Heart left ventricle (tissue), 13 donors: ENCODE measurements at regions not wholly inside any gene's neighbourhood (a gene's known extent, or its start where the extent isn't known, plus 50 kb on each side); places are given as distances from the start of the nearest gene placed in this dataset.

Source experiments
- CTCF ChIP-seq, 12 donors: fragments of 200-600 bp; sonication (generic) in 4 of 12; IDR thresholded peaks; one replicate each; pipeline versions ENCODE4 v1.5.0 to v1.8.0; 2018 to 2022; ENCODE audit warnings: antibody characterized with exemption in 12 of 12, mild to moderate bottlenecking in 5 of 12
- POLR2A ChIP-seq, 2 donors: fragments of 450-650 bp; IDR thresholded peaks; one replicate each; pipeline ENCODE4 v1.6.1; 2017; ENCODE audit warnings: antibody characterized with exemption in 2 of 2, mild to moderate bottlenecking in 2 of 2, moderate library complexity in 2 of 2
- donor health status: ischemic (EF 13 %, LVEDD 7.1; RV severe dilation, severe dysfunction).
- donor health status: DM: no; HTN: yes; CAD: no.
- donor health status: DM: no; HTN: no; CAD: no.
- donor health status: ischemic (EF 25% LVEDD 6.9; RV normal size, moderate dysfunction).
- donor health status: ischemic (EF 25% LVEDD 5.7; RV mildly dilated, moderate dysfunction).
- donor health status: ischemic (EF 35%, LVEDD 5.7; RV mildly dilated, moderate dysfunction).
- donor health status: nonischemic (EF 11% LVEDD 7.7; RV severe dilation, severe dysfunction).
- donor health status: DM: yes; HTN: yes; CAD: no.
- donor health status: PGD.
- donor health status: ischemic (EF 29% LVEDD 5.4; RV normal size, mild dysfunction).
- donor health status: nonischemic (EF 23%, LVEDD 6.1; RV moderate dilation, normal function).

GRCh38 chr2:16351541-16351940, 314.1 kb downstream of the CYRIA start:
- TF ChIP-seq POLR2A (IDR thresholded peaks at IDR 0.05) (no peak), CTCF (IDR thresholded peaks at IDR 0.05) (no peak)
